HUES64 (cell line): ENCODE measurements at regions not wholly inside any gene's neighbourhood (a gene's known extent, or its start where the extent isn't known, plus 50 kb on each side); places are given as distances from the start of the nearest gene placed in this dataset.
A peak's percentile ranks its signal among the peaks of the same experiment; 100 is the strongest.
"Not testable (repeated sequence)": the region's sequence is repeated elsewhere in the genome, so short reads cannot be mapped to it uniquely, and the experiment has no call there.

ENCODE experiments used
- H3K27ac ChIP-seq: 2 replicates; pipeline ENCODE4 v1.7.0; 2013; ENCODE audit warnings: low read depth, low read length, inconsistent platforms
- H3K27me3 ChIP-seq: 2 replicates; pipeline ENCODE4 v1.6.1; 2013; ENCODE audit warnings: mild to moderate bottlenecking, low read length; ENCODE audit not compliant: insufficient read depth
- H3K36me3 ChIP-seq: 2 replicates; pipeline ENCODE4 v1.6.1; 2013; ENCODE audit warnings: mild to moderate bottlenecking, low read length; ENCODE audit not compliant: insufficient read depth
- H3K4me1 ChIP-seq: 2 replicates; pipeline ENCODE4 v1.6.1; 2013; ENCODE audit warnings: mild to moderate bottlenecking, low read length, moderate library complexity; ENCODE audit not compliant: insufficient read depth
- H3K4me3 ChIP-seq: 2 replicates; pipeline ENCODE4 v1.5.1; 2013; ENCODE audit warnings: mild to moderate bottlenecking, low read length, moderate library complexity
- H3K9ac ChIP-seq: 2 replicates; pipeline ENCODE4 v1.6.1; 2013; ENCODE audit warnings: mild to moderate bottlenecking, low read depth, low read length
- H3K9me3 ChIP-seq: 2 replicates; pipeline ENCODE4 v1.6.1; 2013; ENCODE audit warnings: low read depth, low read length; ENCODE audit not compliant: insufficient read depth
- WGBS: fragments of 150-250, 120-280 bp; methylation state at CpG from one replicate; pipeline ENCODE4 v1.1.7; 2013; ENCODE audit warnings: missing lambda C conversion rate; 5-methylcytosine and 5-hydroxymethylcytosine counted together

DNA sequence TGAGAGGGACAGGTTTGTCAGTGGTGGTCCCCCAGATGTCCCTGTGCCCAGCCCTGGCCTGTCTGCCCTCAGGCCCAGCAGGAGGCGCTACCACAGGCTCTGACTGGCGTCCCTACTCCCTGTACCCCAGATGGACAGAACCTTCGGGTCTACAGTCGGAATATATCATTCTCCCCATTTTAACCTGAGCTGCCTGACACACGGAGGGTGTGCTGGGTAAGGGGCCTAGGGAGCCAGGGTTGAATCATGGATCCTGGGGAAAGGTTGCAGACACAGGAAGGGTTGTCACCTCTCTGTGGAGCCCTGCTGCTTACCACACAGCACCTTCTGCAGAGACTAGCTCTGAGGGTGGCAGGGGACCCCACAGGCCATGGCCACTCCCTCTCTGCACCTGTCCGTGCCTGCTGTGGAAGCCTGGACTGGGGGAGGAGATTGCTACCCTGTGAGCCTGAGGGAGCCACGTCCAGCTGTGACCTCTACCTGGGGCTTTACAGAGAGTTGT lies 162.2 kb upstream of the ZNF267 start:
- peaks cover 36% of the 10 kb centered on the region for H3K36me3 ChIP-seq
- no peak overlapping the region for H3K4me3 ChIP-seq
- no peaks in the 10 kb centered on the region for H3K9me3 ChIP-seq
- no peaks in the 10 kb centered on the region for H3K27me3 ChIP-seq
- no peak overlapping the region for H3K27ac ChIP-seq
- H3K9ac ChIP-seq: no peak overlapping the region
- peaks cover 14% of the 10 kb centered on the region; the same call in 1 of the 2 replicates for H3K4me1 ChIP-seq
- WGBS: 77% methylated on average over 5 of the region's 7 CpGs

DNA sequence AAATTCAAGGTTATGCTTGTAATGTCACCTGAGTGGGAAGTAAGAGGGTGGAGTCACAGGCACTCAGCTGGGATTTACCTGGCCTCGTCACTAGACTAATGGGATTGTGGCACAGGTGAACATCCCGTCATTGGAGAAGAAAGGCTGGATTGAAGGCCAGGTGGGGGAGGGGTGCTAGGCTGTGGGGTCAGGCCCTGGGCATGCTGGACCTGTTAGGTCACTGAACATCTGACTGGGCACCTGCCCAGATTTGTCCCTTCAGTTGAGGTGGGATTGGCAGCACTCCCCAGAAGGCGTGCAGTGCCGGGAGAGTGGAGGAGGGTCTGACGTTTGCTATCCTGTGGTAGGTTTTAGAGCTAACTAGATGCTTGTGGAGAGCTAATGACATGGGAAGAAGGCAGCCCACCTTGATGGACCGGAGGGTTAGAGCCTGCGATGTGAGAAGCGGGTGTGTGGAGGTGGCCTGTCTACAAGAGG lies 161.5 kb upstream of the ZNF267 start:
- Histone ChIP-seq H3K4me1 (peaks cover 14% of the 10 kb centered on the region; the same call in 1 of the 2 replicates), H3K36me3 (peaks cover 29% of the 10 kb centered on the region), H3K4me3 (no peak overlapping the region), H3K9me3 (no peaks in the 10 kb centered on the region), H3K27ac (no peak overlapping the region), H3K27me3 (no peaks in the 10 kb centered on the region), H3K9ac (no peak overlapping the region)
- 89% methylated on average over 8 of the region's 8 CpGs for WGBS

DNA sequence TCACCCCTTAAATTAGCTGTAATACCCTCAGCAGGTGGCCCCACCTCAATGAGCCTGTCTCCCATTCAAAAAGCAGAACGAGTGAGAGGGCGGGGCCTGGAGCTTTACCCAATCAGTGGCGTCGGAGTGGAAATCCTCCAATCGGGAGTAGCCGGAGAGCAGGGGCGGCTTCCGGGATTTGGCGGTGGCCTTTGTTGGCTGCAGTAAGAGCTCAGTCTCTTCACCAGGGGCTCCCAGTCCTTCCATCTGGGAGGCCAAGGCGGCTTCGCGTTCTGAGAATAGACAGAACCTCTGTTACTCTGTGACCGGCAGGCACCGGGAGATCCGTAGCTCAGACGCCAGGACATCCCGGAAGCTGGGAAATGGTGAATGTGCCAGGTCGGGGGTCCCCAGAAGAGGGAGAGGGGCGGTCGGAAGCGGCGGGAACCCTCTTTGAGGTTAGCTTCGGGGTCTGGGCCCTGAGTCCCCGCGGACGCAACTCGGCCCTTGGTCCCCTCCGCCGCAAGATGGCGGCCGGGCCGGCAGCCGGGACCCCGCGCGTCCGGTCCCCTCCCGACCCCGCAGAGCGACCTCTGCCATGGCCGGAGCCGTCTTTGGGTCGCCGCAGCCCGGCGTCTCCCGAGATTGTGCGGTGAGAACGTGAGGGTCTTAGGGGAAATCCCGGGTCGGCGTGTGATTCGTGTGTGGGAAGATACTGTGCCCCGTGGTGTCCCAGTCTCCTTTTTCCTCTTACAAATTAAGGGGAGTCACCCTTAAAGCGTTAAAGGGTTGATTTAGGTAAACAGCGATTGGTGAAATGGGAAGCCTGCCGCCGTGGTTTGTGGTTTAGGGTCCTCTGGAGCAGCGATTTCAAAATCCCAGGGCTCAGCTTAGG lies 160.3 kb upstream of the ZNF267 start:
- peak overlapping the region; percentile 100 for H3K27ac ChIP-seq
- WGBS: under 1% methylated on average over 59 of the region's 59 CpGs
- H3K36me3 ChIP-seq: peaks cover 17% of the 10 kb centered on the region
- peaks cover 14% of the 10 kb centered on the region; the same call in 1 of the 2 replicates for H3K4me1 ChIP-seq
- H3K9ac ChIP-seq: peak overlapping the region; percentile 98
- H3K27me3 ChIP-seq: no peaks in the 10 kb centered on the region
- H3K4me3 ChIP-seq: peak overlapping the region; percentile 99
- no peaks in the 10 kb centered on the region for H3K9me3 ChIP-seq

DNA sequence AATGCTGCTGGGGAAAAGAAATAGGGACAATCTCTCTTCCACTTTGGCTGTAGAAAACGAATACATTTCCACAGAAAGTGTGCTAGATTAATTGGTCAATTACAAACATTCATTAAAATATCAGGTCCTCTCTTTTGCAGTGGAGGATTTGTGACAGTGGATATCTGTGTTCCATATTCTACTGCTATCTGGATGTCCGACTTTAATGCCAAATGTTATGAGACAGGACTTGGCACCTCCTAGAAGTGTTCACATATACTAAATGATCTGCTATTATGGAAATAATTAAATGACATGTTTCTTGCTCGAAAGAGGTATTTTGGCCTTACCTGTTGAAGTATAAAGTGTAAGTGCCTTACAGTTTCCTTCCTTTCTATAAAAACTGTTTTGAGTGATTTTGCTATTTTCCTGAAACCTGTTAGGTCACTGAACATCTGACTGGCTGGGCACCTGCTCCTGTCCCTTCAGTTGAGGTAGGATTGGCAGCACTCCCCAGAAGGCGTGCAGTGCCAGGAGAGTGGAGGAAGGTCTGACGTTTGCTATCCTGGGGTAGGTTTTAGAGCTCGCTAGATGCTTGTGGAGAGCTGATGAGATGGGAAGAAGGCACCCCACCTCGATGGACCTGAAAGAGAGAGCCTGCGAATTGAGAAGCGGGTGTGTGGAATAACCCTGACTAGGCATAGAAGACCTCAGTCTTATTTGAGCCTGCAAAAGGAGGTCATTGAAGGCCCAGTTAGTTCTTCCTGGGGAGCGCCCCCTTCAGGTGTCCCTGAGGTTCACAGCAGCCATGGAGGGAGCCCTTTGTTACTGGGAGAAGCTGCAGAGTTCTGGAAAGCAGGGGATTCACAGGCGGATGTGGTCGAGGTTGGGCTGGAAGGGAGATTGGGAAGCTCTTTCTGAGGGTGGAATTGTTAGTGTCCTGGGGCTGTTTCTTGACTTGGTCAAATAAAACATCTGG lies 159.4 kb upstream of the ZNF267 start:
- H3K9me3 ChIP-seq: no peaks in the 10 kb centered on the region
- H3K4me3 ChIP-seq: peak overlapping the region; percentile 99
- peak overlapping the region; percentile 98 for H3K9ac ChIP-seq
- 56% methylated on average over 11 of the region's 12 CpGs for WGBS
- H3K27me3 ChIP-seq: no peaks in the 10 kb centered on the region
- H3K36me3 ChIP-seq: peaks cover 9% of the 10 kb centered on the region
- H3K27ac ChIP-seq: peak overlapping the region; percentile 100
- H3K4me1 ChIP-seq: peaks cover 14% of the 10 kb centered on the region; the same call in 1 of the 2 replicates

DNA sequence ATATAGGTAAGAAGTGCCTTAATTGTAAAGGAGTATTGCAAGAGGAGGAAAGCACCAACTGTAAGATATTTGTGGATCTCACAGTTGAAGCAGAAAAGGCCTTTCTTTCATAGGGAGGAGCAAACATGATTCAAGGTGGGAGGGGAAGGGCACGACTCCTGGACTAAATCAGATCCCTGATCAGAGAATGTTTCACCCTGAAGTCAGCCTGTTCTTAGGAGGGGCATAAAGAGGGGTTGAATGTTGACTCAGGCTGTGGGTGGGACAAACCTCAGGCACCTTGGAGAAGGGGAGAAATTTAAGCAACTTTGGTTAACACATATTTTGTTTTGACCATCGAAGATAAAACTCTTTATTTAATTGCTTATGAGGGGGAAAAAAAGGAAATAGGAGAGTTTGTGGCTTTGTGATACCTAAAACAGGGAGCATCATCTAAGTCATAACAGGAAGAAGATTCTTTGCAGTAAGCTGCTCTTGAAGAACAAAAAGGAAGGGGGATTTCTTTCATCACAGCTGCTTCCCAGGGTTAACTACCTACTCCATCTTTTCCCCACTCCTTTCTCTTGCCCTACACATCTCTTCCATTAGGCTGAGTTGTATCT lies 158.6 kb upstream of the ZNF267 start:
- Histone ChIP-seq H3K4me3 (peak overlapping the region; percentile 99), H3K9ac (no peak overlapping the region), H3K36me3 (peaks cover 9% of the 10 kb centered on the region), H3K9me3 (no peaks in the 10 kb centered on the region), H3K27me3 (no peaks in the 10 kb centered on the region), H3K27ac (no peak overlapping the region), H3K4me1 (peaks cover 14% of the 10 kb centered on the region; the same call in 1 of the 2 replicates)
- 84% methylated on average over 2 of the region's 2 CpGs for WGBS

DNA sequence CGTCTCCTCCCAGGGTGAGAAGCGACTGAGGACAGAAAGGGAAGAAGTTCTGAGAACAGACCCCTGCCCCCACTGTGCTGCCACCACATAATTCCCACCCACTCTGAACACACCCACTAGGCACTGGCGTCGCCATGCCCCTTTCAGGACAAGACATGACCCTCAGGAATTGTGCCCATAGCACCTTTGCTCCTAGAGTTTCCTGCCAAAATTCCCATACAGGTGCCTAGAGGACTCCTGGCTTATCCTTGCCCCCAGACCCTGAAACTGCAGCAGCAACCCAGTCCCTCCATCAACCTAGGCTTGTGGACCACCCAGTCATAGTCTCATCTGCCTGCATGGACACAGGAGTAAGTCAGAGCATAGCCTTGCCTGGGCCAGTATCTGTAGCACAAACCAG lies 157.7 kb upstream of the ZNF267 start:
- Histone ChIP-seq H3K36me3 (peaks cover 9% of the 10 kb centered on the region), H3K27ac (no peak overlapping the region)
- 99% methylated on average over 4 of the region's 4 CpGs for WGBS

DNA sequence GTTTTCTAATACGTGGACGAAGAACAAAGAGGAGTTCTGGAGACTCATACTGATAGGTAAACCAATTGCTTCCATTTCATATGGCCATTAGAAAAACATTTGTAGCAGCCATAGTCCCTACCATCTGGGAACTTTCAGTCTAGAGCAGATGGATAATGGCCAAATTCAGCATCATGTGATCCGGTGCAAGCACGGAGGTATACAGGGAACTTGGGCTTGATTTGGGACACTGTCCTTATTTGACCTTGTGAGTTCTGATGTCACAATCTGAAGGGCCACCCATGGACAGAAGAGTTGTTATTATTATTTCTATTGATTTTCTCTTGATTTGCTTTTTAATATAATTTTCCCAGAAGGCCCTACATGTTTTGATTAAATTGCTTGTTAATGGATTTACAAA lies 154.6 kb upstream of the ZNF267 start:
- Histone ChIP-seq H3K27me3 (no peaks in the 10 kb centered on the region), H3K4me1 (peaks cover 11% of the 10 kb centered on the region; the same call in 1 of the 2 replicates), H3K27ac (no peak overlapping the region), H3K4me3 (no peak overlapping the region), H3K9me3 (no peaks in the 10 kb centered on the region), H3K9ac (no peak overlapping the region), H3K36me3 (peaks cover 25% of the 10 kb centered on the region)
- 97% methylated on average over 4 of the region's 4 CpGs for WGBS

More for the DNA sequence above, 157.7 kb upstream of the ZNF267 start:
- Histone ChIP-seq H3K4me1 (peaks cover 14% of the 10 kb centered on the region; the same call in 1 of the 2 replicates), H3K4me3 (no peak overlapping the region), H3K9ac (no peak overlapping the region), H3K9me3 (no peaks in the 10 kb centered on the region), H3K27me3 (no peaks in the 10 kb centered on the region)

DNA sequence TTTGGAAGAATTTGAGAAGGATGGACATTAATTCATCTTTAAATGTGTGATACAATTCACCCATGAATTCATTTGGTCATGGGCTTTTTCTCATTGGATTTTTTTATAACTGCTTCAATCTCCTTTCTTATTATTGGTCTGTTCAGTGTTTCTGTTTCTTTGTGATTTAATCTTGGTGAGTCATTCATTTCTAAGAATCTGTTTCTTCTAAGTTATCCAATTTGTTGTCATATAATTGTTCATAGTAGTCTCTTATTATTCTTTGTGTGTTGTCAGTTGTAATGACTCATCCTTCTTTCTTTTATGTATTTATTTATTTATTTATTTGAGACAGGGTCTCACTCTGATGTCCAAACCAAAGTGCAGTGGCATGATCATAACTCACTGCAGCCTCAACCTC lies 146.1 kb upstream of the ZNF267 start:
- H3K4me1 ChIP-seq: no peaks in the 10 kb centered on the region
- H3K9me3 ChIP-seq: no peaks in the 10 kb centered on the region
- no peak overlapping the region for H3K9ac ChIP-seq
- H3K4me3 ChIP-seq: no peak overlapping the region
- H3K27ac ChIP-seq: no peak overlapping the region
- no peaks in the 10 kb centered on the region for H3K27me3 ChIP-seq
- peaks cover 60% of the 10 kb centered on the region for H3K36me3 ChIP-seq

DNA sequence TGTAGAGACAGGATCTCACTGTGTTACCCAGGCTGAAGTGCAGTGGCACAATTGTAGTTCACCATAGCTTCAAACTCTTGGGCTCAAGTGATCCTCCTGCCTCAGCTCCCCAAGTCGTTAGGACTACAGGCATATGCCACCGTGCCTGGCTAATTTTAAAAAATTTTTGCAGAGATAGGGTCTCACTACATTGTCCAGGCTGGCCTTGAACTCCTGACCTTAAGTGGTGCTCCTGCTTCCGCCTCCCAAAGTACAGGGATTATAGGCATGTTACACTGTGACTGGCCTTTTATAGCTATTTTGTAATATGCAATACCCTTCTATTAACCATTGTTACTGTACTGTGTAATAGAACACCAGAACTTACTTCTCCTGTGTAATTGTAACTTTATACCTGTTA lies 139.3 kb upstream of the ZNF267 start:
- WGBS: 97% methylated on average over 3 of the region's 3 CpGs
- no peaks in the 10 kb centered on the region for H3K27me3 ChIP-seq
- peaks cover 4% of the 10 kb centered on the region; the same call in 1 of the 2 replicates for H3K9me3 ChIP-seq
- H3K4me3 ChIP-seq: no peak overlapping the region
- peaks cover 43% of the 10 kb centered on the region for H3K36me3 ChIP-seq
- no peaks in the 10 kb centered on the region for H3K4me1 ChIP-seq
- H3K9ac ChIP-seq: no peak overlapping the region
- H3K27ac ChIP-seq: no peak overlapping the region

DNA sequence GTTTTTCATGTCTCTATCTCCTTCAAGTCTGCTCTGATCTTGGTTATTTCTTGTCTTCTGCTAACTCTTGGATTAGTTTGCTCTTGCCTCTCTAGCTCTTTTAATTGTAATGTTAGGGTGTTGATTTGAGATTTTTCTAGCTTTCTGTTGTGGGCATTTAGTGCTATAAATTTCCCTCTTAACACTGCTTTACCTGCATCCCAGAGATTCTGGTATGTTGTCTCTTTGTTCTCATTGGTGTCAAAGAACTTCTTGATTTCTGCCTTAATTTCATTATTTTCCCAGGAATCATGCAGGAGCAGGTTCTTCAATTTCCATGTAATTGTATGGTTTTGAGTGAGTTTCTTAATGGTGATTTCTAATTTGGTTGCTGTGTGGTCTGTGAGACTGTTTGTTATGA lies 128.5 kb upstream of the ZNF267 start:
- not testable (repeated sequence) for H3K27me3 ChIP-seq, H3K27ac ChIP-seq, H3K4me1 ChIP-seq, H3K9ac ChIP-seq, H3K4me3 ChIP-seq
- Histone ChIP-seq H3K9me3 (peaks cover 65% of the 10 kb centered on the region), H3K36me3 (peaks cover 14% of the 10 kb centered on the region; the same call in 1 of the 2 replicates)
